ENCODE measurements at regions not wholly inside any gene's neighbourhood (a gene's known extent, or its start where the extent isn't known, plus 50 kb on each side); places are given as distances from the start of the nearest gene placed in this dataset.

DNA sequence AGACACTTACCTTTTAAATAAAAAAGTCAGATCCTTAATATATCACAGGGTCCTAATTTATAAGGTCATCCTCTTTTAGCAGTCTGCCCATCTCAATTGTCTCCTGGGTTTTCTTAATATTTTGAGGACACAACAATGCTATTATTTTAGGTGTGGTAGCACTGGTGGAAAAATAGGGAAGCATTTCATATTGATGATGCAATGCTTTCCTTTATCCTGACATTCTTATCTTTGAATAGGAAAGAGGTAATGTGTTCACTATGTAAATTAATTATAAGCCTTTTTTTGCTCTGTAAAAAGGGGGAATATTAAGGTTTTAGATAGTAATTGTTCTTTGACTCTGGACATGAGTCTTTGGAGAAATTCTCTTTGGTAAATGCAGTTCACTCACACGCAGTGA is 164.7 kb downstream of the YTHDC2 start:
- Histone ChIP-seq H3K79me2 (ENCODE audit: control insufficient read depth, insufficient read depth, low read length) (no peaks in the 10 kb centered on the region), H4K20me1 (replicated peaks; ENCODE audit: control insufficient read depth, insufficient read depth, low read length) (no peaks in the 10 kb centered on the region), H3K4me1 (replicated peaks in 1 of 2; ENCODE audit: control insufficient read depth in 2 of 2, insufficient read depth in 2 of 2, low read length in 2 of 2) (no peaks in the 10 kb centered on the region), H3K9me3 (replicated peaks; ENCODE audit: control insufficient read depth, insufficient read depth, low read depth, low read length) (no peaks in the 10 kb centered on the region; the same call in 1 of the 2 replicates), H3K27ac (ENCODE audit: extremely low read depth, low read depth, low read length) (no peak overlapping the region), H3K4me2 (ENCODE audit: insufficient read depth, low read length) (no peak overlapping the region), H3K36me3 (ENCODE audit: control insufficient read depth, insufficient read depth, low read length) (no peaks in the 10 kb centered on the region), H2AFZ (ENCODE audit: low read depth, low read length) (no peak overlapping the region), H3K4me3 (no peak overlapping the region), H3K9ac (ENCODE audit: insufficient read depth in 1 of 2, low read depth in 2 of 2, low read length in 2 of 2) (no peak overlapping the region), H3K9me1 (ENCODE audit: control insufficient read depth, insufficient read depth, low read length) (no peaks in the 10 kb centered on the region), H3K27me3 (ENCODE audit: control insufficient read depth in 2 of 2, insufficient read depth in 2 of 2, low read length in 2 of 2) (no peaks in the 10 kb centered on the region)
- no TSS peak for BruUV-seq (replicated peaks)
- in situ Hi-C loops (cut with MboI) (loop anchor here (25.0 kb wide), 1 partner anchor 1909 kb away; no protein-coding TSS in a partner anchor), intact Hi-C loops (cut with micrococcal nuclease) (loop anchor here (5.0 to 10.0 kb wide), 3 partner anchors 777 to 1894 kb away; no protein-coding TSS in a partner anchor)
- POLR2A ChIA-PET: no interaction called here
- TF ChIP-seq NUFIP1 (IDR thresholded peaks at IDR 0.05; ENCODE audit: partially characterized antibody) (no peak), CEBPG (CRISPR knock-in tag; IDR thresholded peaks at IDR 0.05) (no peak), CEBPG (tag; conservative IDR thresholded peaks at IDR 0.05 in 1 of 2, IDR thresholded peaks at IDR 0.05 in 1 of 2) (peak; percentile 34 to 68; a peak in 2 of 4 replicates), NR2C1 (IDR thresholded peaks at IDR 0.05) (no peak), NR2C1 (tag; IDR thresholded peaks at IDR 0.05) (no peak), U2AF2 (optimal IDR thresholded peaks at IDR 0.05; ENCODE audit: low read depth, low read length) (no peak), KLF10 (CRISPR knock-in tag; IDR thresholded peaks at IDR 0.05) (no peak)
- TF ChIP-seq, protein P1, sequence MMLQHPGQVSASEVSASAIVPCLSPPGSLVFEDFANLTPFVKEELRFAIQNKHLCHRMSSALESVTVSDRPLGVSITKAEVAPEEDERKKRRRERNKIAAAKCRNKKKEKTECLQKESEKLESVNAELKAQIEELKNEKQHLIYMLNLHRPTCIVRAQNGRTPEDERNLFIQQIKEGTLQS (IDR thresholded peaks at IDR 0.05): peak; percentile 60; the same call in 1 of the 2 replicates
- TF ChIP-seq, protein P1 (CRISPR knock-in tag; conservative IDR thresholded peaks at IDR 0.05): no peak
- DNase-seq (ENCODE audit: extremely low read depth in 1 of 4, low spot score in 3 of 4) (no peak), ATAC-seq (no peak), FAIRE-seq (no peak)
- CTCF ChIA-PET (ENCODE audit: low intra/inter-chr PET ratio): interaction anchor here (0.6 to 1.2 kb wide), 3 partner anchors 772 to 1555 kb away, joined by 3 to 4 read pairs (median 3); no protein-coding TSS in a partner anchor
- WGBS (ENCODE audit: insufficient coverage, low coverage, missing lambda C conversion rate): 4% methylated on average over 1 of the region's 1 CpG
